Stimulated activated CD8-positive, alpha-beta memory T cell treated with anti-CD3 and anti-CD28 coated beads, Interleukin-15, amount 100 ng/mL, for 4 hours (primary cell): ENCODE measurements at regions not wholly inside any gene's neighbourhood (a gene's known extent, or its start where the extent isn't known, plus 50 kb on each side); places are given as distances from the start of the nearest gene placed in this dataset.

Source experiments
- DNase-seq, 2 donors: peaks; one replicate each; pipeline ENCODE4 v3.0.0-alpha.2; 2020; ENCODE audit warnings: low read depth in 2 of 2

GRCh38 chr6:134527108-134527787 lies 209.3 kb upstream of the SGK1 start:
- DNase-seq: no peak

- DNase-seq: no peak
Observed at GRCh38 chr6:134525190-134525868, 207.4 kb upstream of the SGK1 start.

- DNase-seq: no peak
Observed at GRCh38 chr6:134523903-134524650, 206.2 kb upstream of the SGK1 start.

GRCh38 chr6:134523051-134523450 lies 205.1 kb upstream of the SGK1 start:
- no peak for DNase-seq

- DNase-seq: no peak
Observed at GRCh38 chr6:134521116-134521501, 203.2 kb upstream of the SGK1 start.

GRCh38 chr6:134520181-134521115 lies 202.5 kb upstream of the SGK1 start:
- DNase-seq: no peak

GRCh38 chr6:134519465-134519864 lies 201.6 kb upstream of the SGK1 start:
- peak in 1 of 2 donors; percentile 8 for DNase-seq

GRCh38 chr6:134517868-134518267 lies 200.0 kb upstream of the SGK1 start:
- no peak for DNase-seq

- DNase-seq: no peak
Observed at GRCh38 chr6:134517145-134517658, 199.3 kb upstream of the SGK1 start.

- no peak for DNase-seq
Observed at GRCh38 chr6:134516582-134516981, 198.7 kb upstream of the SGK1 start.

- DNase-seq: no peak
Observed at GRCh38 chr6:134515986-134516385, 198.1 kb upstream of the SGK1 start.

- no peak for DNase-seq
Observed at GRCh38 chr6:134512981-134513391, 195.1 kb upstream of the SGK1 start.

- DNase-seq: no peak
Observed at GRCh38 chr6:134511984-134512683, 194.2 kb upstream of the SGK1 start.

- no peak for DNase-seq
Observed at GRCh38 chr6:134510920-134511319, 193.0 kb upstream of the SGK1 start.

- no peak for DNase-seq
Observed at GRCh38 chr6:134510142-134510541, 192.2 kb upstream of the SGK1 start.

- no peak for DNase-seq
Observed at GRCh38 chr6:134508862-134509498, 191.1 kb upstream of the SGK1 start.

GRCh38 chr6:134506162-134506561 lies 188.2 kb upstream of the SGK1 start:
- no peak for DNase-seq

- no peak for DNase-seq
Observed at GRCh38 chr6:134503585-134504281, 185.8 kb upstream of the SGK1 start.

GRCh38 chr6:134502614-134503549 lies 185.0 kb upstream of the SGK1 start:
- DNase-seq: no peak
